Tibial nerve (tissue), 4 donors: ENCODE measurements at regions not wholly inside any gene's neighbourhood (a gene's known extent, or its start where the extent isn't known, plus 50 kb on each side); places are given as distances from the start of the nearest gene placed in this dataset.
"Not testable (repeated sequence)": the region's sequence is repeated elsewhere in the genome, so short reads cannot be mapped to it uniquely, and the experiment has no call there.

ENCODE experiments used
- CTCF ChIP-seq, 5 experiments: fragments of 200-600 bp in 3 of 5; fragments of 450-650 bp in 2 of 5; sonication (generic) in 3 of 5; IDR thresholded peaks; one replicate each; pipeline ENCODE4 v1.5.1; 2016 to 2019; ENCODE audit warnings: antibody characterized with exemption in 5 of 5, mild to moderate bottlenecking in 3 of 5, moderate library complexity in 2 of 5
- EP300 ChIP-seq, 2 donors: sonication (generic); formaldehyde crosslinking; IDR thresholded peaks; one replicate each; pipeline ENCODE4 v1.6.1; 2017; ENCODE audit warnings: antibody characterized with exemption in 2 of 2, mild to moderate bottlenecking in 1 of 2
- POLR2A ChIP-seq, 2 donors: fragments of 450-650 bp; IDR thresholded peaks; one replicate each; pipeline ENCODE4 v1.6.1; 2017; ENCODE audit warnings: antibody characterized with exemption in 2 of 2, mild to moderate bottlenecking in 2 of 2, moderate library complexity in 2 of 2

- TF ChIP-seq POLR2A, EP300, CTCF (IDR thresholded peaks at IDR 0.05): not testable (repeated sequence)
Observed at GRCh38 chr2:89026296-89026695, 334.8 kb downstream of the RPIA start.
